ENCODE measurements at regions not wholly inside any gene's neighbourhood (a gene's known extent, or its start where the extent isn't known, plus 50 kb on each side); places are given as distances from the start of the nearest gene placed in this dataset.

DNA sequence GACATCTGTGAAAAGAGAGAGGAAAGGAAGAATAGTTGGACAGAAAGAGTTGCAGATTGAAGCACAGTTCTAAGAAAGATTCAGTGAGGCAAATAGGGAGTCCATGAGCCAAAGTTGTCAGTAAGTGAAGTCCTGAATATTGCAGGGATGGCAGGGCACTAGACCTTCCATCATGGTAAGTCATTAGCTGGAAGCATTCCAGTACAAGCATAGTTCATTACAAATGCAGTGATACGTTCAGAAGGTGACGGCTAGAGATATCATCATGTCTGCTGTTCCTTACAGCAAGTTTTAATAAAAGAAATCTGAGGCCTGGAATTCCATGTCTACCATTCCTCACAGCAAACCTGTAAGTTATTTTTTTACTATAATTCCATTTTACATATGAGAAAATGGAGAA, 720.1 kb downstream of the GBE1 start:
- no peak for FAIRE-seq

DNA sequence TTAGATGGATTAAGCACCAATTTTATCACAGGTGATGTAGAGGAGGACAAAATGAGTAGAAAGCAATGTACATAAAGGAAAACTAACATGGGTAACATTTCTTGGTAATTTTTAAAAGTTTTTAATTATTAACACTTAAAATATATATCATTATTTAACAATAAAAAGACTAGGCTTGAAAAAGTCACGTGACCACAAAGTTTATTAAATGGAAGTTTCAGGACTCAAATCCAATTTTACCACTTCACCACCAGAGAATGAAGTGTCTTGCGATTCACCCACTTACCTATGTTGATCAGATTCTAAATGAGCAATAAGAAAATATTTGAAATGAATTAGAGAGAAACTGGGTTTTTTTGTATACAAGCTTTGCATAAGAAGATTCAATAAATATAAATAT, 721.3 kb downstream of the GBE1 start:
- no peak for FAIRE-seq

DNA sequence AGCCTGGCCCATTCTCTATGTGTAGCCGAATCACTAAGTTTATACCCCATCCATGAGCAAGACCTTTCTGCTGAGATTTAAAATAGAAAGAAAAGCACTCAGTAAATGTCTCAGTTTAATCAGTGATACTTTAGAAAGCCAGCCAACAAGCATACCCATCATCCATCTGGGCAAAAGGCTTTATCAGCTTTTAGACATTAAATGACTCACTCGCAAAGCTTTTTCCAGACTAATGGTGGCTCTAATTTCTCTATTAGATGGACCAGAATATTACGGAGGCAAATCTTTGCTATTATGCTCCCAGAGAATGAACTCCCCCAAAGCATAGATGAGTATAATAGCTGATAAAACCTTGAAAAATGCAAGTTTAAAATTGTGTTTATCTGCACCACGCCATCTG, 727.8 kb downstream of the GBE1 start:
- FAIRE-seq: no peak

DNA sequence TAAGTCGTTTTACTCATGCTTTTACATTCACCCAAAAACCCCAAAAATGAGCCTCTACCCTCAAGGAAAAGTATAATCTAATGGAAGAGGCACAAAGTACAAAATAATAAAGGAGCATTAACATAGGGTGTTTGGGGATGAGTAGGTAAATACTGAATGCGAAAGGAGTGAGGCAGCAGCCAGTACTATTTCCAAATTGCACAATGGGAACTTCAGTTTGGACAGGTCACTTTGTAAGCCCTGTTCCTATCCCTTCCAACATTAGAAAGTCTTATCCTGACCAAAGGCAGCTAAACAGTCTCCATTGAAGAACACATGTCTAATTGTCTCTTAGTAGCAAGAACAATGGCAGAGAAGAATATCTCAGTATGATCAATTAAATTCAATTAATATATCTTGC, 728.3 kb downstream of the GBE1 start:
- FAIRE-seq: no peak

DNA sequence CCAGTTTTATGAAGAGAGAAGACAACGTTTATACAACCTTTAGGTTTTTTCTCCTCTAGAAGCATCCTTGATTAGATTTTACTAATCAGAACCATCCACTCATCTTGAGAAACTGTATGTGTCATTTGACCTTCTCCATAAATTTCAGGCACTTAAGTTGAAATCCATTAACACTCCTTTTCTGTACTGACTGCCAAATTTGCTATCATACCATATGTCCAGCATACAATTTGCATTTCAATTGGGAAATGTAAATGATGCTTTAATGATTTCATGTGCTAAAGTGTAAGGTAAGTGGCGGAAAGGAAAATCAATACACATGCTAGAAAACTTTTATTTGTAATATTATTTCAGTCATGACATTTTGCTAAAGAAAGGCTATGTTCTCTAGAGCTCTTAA, 731.6 kb downstream of the GBE1 start:
- FAIRE-seq: no peak

DNA sequence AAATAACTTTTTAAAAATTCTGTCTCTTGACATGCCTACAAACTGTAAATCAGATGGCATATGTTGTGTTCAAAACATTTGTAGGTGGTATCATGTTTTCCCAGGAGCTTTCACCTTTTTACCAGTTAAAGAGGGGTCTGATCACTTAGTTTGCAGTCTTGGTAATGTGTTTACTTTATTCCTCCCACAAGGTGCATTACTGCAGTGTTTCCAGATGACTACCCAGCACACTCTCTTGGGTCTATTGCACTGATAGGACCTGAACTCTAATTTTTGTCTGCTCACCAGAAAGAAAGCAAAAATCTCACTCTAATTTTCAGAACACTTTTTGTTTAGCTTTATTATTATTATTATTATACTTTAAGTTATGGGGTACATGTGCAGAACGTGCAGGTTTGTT, 734.1 kb downstream of the GBE1 start:
- FAIRE-seq: no peak

DNA sequence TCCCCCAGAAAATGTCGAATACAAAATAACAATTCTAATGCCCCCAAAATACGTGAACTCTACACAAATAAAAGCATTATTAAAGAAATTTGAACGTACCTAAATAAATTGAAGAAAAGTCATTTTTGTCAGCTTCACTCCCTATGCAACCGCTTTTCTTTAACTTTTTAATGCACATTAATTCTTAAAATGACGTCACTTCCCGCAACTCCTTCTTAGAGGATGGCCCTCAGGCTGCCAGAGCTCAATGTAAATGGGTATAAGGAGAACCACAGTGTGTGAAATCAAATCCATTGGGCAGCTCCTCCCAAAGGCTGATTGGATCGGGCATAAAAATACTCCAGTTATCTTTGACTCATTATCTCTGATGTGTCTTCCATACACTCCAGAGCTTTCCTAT, 736.9 kb downstream of the GBE1 start:
- no peak for FAIRE-seq

DNA sequence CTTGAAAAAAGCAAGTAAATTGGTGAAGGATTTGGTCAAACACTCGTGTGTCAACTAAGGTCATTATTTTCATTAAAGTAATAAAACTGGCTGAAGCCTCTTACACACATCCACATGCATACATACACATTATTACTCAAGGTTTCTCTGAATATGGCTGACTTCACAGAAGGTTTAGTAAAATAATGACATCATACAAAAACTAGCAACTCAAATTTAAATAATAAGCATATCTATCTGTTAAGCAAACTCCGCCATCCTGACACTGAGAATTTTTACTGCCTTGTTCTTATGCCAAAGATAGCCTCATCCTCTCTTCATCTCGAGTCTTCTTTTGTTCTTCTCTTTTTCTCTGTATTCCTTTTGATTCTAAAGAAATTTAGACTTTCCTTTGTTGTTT, 739.1 kb downstream of the GBE1 start:
- no peak for FAIRE-seq

DNA sequence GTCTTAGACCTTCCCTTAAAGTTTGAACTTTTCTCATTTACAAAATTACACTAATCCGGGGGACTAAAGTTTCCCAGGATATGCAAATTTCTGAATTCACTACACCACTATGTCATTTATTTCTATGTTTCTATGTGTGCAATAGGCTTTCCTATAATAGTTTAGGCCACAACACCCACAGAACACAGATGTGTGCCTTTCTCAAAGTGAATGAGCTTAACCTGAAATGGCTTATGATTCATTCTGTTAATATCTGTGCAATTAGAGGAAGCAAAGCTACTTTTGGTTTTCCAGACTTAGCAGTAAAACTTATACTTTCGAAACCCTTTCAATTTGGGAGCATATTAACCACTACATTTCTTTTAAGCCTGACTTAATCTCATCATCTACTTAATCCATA, 748.1 kb downstream of the GBE1 start:
- FAIRE-seq: no peak

DNA sequence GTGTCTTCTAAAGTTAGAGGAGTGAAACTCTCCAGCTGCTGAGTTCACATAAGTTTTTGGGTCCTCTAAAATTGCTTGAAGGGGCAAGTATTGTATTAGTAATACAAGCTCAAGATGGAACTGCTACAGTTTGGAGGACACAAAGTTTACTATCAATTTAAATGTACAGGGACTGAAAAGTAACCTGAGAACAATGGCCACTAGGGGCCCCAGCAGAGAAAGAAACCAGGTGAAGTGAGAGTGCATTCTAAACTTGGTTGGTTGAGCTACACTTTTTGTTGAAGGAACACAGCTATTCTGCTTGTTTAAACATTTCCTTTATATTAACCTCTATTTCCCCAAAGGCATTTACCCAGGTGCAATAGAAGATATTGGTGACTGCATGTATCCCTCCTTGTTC, 755.5 kb downstream of the GBE1 start:
- FAIRE-seq: no peak

DNA sequence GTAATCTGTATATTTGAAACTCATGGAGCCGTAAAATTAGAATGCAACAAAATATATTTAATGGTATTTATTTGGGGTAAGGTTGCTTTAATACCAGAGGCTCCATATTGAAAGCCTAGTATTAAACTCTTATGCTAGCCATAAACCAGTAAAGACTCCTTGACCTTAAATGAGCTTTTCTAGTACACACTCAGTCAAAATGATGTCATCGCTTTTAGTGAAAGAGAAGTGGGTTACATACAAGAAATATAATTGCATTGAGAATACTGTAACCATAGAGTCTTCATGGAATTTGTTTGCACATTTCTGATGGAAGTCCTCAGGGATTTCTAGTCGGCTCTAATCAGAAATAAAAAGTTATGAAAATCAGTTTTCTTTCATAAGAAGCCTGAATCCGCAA, 757.6 kb downstream of the GBE1 start:
- FAIRE-seq: no peak

DNA sequence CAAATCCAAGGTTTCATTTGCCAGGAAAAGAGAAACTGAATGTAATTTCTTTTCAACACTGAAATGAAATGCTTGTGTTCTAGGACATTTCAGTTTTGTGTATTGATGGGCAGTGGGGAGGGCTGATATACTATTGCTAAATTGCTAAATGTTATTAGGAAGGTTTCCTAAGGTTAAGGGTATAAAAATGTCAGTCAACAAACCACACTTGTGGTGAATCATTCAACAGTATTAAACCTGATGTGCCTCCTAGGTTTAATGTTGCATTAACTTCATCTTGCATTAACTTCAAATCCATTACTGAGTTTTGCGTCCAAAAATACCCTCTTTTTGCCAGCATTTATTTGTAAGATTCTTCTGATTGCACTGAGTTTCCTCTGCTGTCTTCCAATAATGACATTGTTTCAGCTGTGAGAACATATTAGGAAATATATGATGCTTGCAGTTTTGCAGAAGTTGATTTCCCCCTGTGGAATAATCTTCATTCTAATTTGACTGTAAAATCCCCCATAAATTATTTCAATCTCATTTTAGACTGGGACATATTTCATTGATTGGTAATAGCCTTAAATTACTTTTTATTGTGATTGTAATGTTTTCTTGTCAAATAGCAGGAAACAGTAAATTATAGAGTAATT, 758.3 kb downstream of the GBE1 start:
- FAIRE-seq: no peak

DNA sequence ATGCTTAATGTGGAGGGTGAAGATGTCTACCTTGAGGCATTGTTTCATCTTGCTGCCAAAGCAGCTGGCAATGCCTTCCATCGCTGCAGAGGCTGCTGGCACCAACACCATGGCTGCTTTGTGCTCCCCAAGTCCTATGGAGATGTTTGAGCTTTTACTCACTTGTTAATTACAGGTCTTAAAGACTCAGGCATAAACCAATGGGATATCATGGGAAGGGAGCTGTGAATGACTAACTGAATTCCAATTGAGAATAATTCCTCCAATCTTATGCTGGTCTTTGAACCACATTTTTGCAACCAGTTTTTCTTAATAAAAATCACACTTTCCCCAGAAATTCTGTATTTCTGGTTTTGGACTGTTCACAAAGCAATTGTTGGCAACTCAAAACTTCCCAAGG, 762.0 kb downstream of the GBE1 start:
- no peak for FAIRE-seq

DNA sequence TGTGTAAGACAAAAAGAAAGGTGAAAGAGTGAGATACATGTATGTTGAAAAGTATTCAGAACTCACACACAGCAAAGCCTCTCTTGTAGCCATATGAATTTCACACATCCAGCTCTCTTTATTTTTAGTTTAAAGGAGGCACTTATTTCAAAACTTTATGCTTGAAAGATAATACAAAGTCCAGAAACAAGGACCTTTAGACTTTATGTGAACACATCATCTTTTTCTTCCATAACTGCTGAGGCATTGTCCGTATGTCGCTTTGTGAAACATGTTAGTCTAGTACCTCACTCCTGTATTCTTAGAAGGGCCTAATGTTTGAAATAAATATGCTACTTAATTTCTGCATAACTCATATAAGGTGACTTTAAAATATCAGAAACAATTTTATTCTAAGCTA, 763.4 kb downstream of the GBE1 start:
- FAIRE-seq: no peak

DNA sequence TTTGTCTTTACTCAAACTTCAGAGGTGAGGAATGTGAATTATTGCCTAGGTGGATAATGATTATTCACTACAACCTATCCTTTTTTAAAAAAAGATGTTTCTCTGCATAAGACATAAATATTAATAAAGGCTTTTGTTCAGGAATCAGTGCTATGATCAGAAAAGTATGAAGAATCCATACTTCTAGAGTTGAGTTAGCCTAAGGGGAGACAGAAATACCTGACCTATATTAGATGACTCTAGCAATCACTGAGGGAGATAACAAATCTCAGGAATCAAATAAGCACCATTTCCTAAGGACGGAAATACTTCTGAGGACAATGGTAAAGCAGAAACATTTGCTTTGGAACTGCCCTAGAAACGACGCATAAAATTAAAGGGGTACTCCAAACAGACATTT, 763.8 kb downstream of the GBE1 start:
- FAIRE-seq: no peak

DNA sequence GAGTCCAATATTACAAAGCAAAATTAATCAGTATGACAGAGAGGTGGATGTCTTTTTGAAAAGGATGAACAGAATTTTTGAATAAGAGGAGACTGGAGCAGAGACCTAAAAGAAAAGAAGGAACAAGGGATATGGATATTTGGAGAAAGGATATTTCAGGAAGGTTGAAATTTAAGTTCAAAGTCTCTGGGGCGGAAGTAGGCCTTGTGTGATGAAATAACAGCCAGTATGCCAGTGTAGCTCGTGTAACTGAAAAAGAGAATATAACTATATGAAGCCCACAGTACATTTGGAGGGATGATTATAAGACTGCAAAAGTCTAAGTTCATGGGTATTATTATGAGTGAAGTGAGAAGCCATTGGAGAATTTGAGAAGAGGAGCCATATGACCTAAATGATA, 766.7 kb downstream of the GBE1 start:
- FAIRE-seq: no peak

DNA sequence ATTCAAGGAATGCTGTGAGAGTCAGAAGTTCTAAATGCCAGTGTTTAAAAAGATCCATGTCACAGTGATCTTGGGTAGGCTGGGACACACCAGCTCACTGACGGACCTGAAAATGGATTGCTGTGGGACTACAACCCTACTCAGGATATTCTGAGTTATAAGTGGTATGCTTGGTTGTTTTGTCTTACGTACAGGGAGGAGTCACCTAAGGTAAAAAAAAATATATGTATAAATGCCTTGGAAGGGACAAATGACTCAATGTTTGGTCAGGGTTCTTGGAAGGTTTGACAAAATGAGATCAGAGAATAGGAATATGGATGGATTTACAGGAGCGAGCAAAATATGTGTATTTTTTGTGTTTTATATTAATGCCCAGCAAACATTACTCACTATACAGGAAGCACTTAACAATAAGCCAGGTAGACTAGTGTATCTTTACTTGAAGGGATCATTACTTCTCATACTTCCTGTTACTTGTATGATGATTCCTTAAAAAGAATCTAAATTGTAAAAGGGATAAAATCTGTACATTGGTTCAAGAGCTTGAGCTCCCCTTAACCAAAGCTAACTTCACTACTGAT, 767.3 kb downstream of the GBE1 start:
- no peak for FAIRE-seq

DNA sequence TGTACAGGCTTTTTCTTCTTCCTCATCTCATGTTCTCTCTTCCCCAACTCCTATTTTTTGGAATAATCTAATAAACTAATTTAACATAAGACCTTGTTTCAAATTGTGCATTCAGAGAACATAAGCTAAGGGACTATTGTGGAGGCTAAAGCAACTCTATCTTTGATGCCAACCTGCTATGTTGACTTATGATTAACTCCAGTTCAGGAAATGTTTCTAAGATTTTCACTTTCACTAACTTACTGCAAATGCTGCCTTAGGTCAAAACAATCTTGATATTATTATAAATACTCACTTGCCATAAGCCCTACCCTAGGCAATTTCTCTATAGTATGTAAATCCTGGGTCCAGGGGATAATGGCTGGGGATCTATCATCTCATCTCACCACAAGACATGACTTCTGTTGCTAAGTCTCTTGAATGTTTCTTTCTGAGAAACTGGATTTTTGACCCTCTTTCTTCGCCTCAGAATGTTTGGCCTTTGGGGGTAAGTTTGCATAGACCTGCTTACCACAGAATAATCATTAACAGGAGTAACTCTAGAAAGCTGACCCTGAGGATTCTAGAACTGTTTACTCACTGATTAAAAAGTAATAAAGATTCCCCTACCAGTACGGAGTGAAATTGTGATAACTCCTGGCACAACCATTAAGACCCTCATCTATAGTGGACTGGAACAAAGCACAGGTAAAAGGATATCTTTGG, 768.1 kb downstream of the GBE1 start:
- FAIRE-seq: no peak

DNA sequence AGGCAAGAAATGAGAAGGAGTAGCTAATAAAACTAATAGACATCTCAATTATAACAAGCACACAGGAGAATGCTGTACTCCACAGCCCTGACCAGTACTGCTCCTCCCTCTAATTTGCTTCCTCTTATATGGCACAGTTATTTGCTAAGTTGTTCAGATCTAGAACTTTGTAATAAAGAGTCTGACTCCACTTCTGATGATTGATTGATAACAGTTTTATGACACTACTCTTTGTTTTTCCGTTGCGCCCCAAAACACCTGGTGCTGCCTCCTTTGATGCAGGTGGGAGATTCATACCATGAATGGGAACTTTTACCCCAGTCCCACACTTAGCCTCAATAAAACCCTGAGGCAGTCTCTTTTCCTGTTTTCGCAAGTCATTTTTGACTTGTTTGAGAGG, 777.7 kb downstream of the GBE1 start:
- no peak for FAIRE-seq

DNA sequence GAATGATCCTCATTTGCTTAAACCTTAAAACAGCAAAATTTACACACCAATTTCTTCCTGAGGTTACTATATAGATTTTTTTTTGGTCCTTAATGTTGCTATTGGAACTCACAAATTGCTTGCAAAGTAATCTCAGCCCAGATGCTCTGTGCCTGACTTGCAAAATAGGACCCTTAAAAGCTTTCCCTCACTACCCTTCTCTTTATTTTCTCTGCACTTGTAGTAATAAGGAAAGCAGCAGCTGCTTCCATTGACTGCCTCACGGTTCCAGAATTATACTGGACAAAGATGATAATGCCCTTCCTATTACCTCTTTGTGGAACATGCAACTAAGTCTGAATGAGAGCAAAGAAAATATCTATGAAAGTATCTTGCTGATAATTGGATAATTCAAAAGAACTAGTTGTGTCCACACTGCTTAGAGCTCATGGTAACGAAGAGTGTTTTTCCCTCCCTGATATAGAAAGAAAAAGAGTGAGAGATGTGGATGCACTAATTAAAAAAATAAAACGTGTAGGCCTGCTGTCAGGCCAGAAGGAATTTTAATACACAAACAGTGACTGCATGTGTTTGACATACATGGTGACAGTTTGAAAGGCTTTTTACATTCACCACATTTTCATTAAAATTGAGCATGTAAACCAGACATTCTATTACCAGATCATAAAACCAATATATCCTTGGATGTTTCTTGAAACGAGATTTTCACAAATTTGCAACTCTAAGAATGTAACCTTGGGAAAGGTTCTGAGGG, 783.1 kb downstream of the GBE1 start:
- no peak for FAIRE-seq

DNA sequence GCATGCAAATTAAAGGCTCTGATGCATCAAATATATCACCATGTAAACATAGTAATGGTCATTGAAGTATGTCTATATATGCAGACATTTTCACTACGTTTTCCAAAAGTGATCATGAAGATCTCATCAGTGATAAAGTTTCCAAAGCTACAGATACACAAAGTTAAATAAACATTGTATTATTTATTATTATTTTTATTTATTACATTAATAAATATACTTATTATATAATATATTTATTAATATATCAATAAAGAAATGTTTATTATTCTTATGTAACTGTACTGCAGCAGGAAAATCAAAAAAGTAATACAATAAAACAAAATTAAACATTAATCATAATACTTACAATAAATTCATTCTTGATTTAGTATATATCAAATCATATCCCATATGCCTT, 791.2 kb downstream of the GBE1 start:
- peak; percentile 73 for FAIRE-seq

DNA sequence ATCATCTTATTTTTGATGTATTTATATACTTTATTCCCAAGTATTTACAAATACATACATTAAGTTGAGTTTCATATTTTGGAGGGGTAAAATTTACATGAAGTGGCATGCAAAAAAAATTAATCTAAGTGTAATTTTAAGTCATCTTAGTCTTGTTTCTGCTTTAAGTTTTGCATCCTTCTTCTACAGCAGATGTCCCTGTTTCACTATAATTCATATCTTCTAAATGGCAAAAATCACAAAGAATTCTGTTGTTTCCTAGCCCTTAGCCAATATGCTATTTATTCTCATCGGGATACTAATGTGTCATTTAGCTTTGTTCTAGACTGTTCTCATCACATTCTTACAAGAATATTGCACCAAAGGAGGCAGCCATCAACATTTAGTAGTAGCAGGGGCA, 831.9 kb downstream of the GBE1 start:
- FAIRE-seq: no peak

DNA sequence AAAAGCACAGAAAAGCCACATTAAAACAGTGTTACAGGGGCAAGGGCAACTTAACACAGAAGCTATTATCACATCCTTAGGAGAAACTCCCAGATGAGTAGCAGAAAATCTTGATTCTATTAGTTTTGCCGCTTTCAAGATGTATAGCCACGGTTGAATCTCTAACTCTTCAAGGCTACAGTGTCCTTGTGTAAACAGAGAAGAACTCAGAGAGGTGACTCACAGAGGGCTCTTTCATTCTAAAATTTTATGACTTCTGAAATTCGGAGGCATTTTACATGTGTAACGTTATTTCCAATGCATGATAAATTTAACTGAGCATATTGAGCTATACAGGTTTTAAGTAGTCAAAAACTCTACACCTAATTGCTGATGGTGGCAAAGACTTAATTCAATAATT, 846.6 kb downstream of the GBE1 start:
- FAIRE-seq: no peak

DNA sequence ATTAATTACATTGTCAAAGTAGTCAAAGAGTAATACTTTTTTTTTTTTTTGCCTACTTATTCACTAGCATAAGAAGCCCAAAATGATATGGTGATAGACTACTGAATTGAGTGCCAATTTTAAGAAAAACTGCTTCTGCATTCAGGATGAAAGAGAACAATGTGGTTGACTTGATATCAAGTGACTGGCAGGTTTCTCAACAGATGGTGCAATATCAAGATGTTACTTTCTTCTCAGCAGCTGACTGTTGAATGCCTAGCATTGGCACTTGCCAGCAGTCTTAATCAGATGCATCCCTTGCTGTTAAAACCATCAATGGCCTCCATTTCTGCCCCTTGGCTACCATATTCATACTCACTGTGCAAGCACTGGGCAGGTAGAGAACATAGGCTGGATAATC, 863.2 kb downstream of the GBE1 start:
- no peak for FAIRE-seq
